ENCODE measurements at regions not wholly inside any gene's neighbourhood (a gene's known extent, or its start where the extent isn't known, plus 50 kb on each side); places are given as distances from the start of the nearest gene placed in this dataset.

GRCh38 chr3:111434941-111435622 is 106.9 kb upstream of the CD96 start:
- no peak for DNase-seq
- H3K36me3 Mint-ChIP-seq (ENCODE audit: low read depth), result no peaks in the 10 kb centered on the region
- H3K9me3 Mint-ChIP-seq, result peaks cover 5% of the 10 kb centered on the region
- no peak overlapping the region for H3K27ac Mint-ChIP-seq
- no peak overlapping the region for H3K4me3 Mint-ChIP-seq
- H3K4me1 Mint-ChIP-seq (ENCODE audit: low read depth), result no peaks in the 10 kb centered on the region
- no peaks in the 10 kb centered on the region for H3K27me3 Mint-ChIP-seq

- Mint-ChIP-seq H3K4me1 (ENCODE audit: low read depth) (no peaks in the 10 kb centered on the region), H3K27ac (no peak overlapping the region)
Measured at GRCh38 chr3:111438283-111438682, 103.7 kb upstream of the CD96 start.

GRCh38 chr3:111454551-111454950 is 87.4 kb upstream of the CD96 start:
- no peaks in the 10 kb centered on the region for H3K36me3 Mint-ChIP-seq (ENCODE audit: low read depth)
- H3K9me3 Mint-ChIP-seq, result no peaks in the 10 kb centered on the region
- peaks cover 7% of the 10 kb centered on the region for H3K4me1 Mint-ChIP-seq (ENCODE audit: low read depth)
- no peaks in the 10 kb centered on the region for H3K27me3 Mint-ChIP-seq
- no peak overlapping the region for H3K27ac Mint-ChIP-seq
- no peak for DNase-seq
- no peak overlapping the region for H3K4me3 Mint-ChIP-seq

More at GRCh38 chr3:111438283-111438682, 103.7 kb upstream of the CD96 start:
- DNase-seq, result no peak
- Mint-ChIP-seq H3K9me3 (no peaks in the 10 kb centered on the region), H3K27me3 (no peaks in the 10 kb centered on the region), H3K36me3 (ENCODE audit: low read depth) (no peaks in the 10 kb centered on the region), H3K4me3 (no peak overlapping the region)

GRCh38 chr3:111465081-111465670 is 76.8 kb upstream of the CD96 start:
- Mint-ChIP-seq H3K4me3 (no peak overlapping the region), H3K27me3 (no peaks in the 10 kb centered on the region), H3K27ac (no peak overlapping the region), H3K9me3 (no peaks in the 10 kb centered on the region), H3K36me3 (ENCODE audit: low read depth) (no peaks in the 10 kb centered on the region), H3K4me1 (ENCODE audit: low read depth) (peaks cover 4% of the 10 kb centered on the region)
- DNase-seq, result no peak

- H3K4me3 Mint-ChIP-seq, result no peak overlapping the region
- peaks cover 2% of the 10 kb centered on the region for H3K4me1 Mint-ChIP-seq (ENCODE audit: low read depth)
- DNase-seq, result no peak
- H3K27ac Mint-ChIP-seq, result no peak overlapping the region
- H3K9me3 Mint-ChIP-seq, result peaks cover 5% of the 10 kb centered on the region
- H3K36me3 Mint-ChIP-seq (ENCODE audit: low read depth), result no peaks in the 10 kb centered on the region
- H3K27me3 Mint-ChIP-seq, result no peaks in the 10 kb centered on the region
Measured at GRCh38 chr3:111470032-111470431, 72.0 kb upstream of the CD96 start.

GRCh38 chr3:111471831-111472230 is 70.2 kb upstream of the CD96 start:
- no peak for DNase-seq
- Mint-ChIP-seq H3K36me3 (ENCODE audit: low read depth) (no peaks in the 10 kb centered on the region), H3K27ac (no peak overlapping the region), H3K4me1 (ENCODE audit: low read depth) (peaks cover 2% of the 10 kb centered on the region), H3K4me3 (no peak overlapping the region), H3K9me3 (peaks cover 5% of the 10 kb centered on the region), H3K27me3 (no peaks in the 10 kb centered on the region)

GRCh38 chr3:111472556-111472955 is 69.4 kb upstream of the CD96 start:
- H3K36me3 Mint-ChIP-seq (ENCODE audit: low read depth), result no peaks in the 10 kb centered on the region
- no peaks in the 10 kb centered on the region for H3K27me3 Mint-ChIP-seq
- DNase-seq, result no peak
- no peak overlapping the region for H3K4me3 Mint-ChIP-seq
- H3K9me3 Mint-ChIP-seq, result peaks cover 5% of the 10 kb centered on the region
- H3K4me1 Mint-ChIP-seq (ENCODE audit: low read depth), result peaks cover 2% of the 10 kb centered on the region
- no peak overlapping the region for H3K27ac Mint-ChIP-seq

- no peaks in the 10 kb centered on the region for H3K27me3 Mint-ChIP-seq
- peaks cover 5% of the 10 kb centered on the region for H3K9me3 Mint-ChIP-seq
- no peak overlapping the region for H3K27ac Mint-ChIP-seq
- peaks cover 2% of the 10 kb centered on the region for H3K4me1 Mint-ChIP-seq (ENCODE audit: low read depth)
- H3K36me3 Mint-ChIP-seq (ENCODE audit: low read depth), result no peaks in the 10 kb centered on the region
- no peak for DNase-seq
- no peak overlapping the region for H3K4me3 Mint-ChIP-seq
Measured at GRCh38 chr3:111473550-111473949, 68.4 kb upstream of the CD96 start.

GRCh38 chr3:111476701-111477100 is 65.3 kb upstream of the CD96 start:
- H3K9me3 Mint-ChIP-seq, result no peaks in the 10 kb centered on the region
- H3K27ac Mint-ChIP-seq, result no peak overlapping the region
- no peaks in the 10 kb centered on the region for H3K36me3 Mint-ChIP-seq (ENCODE audit: low read depth)
- no peak for DNase-seq
- no peaks in the 10 kb centered on the region for H3K27me3 Mint-ChIP-seq
- H3K4me3 Mint-ChIP-seq, result no peak overlapping the region
- H3K4me1 Mint-ChIP-seq (ENCODE audit: low read depth), result peaks cover 2% of the 10 kb centered on the region

GRCh38 chr3:111480091-111480490 is 61.9 kb upstream of the CD96 start:
- DNase-seq, result no peak
- Mint-ChIP-seq H3K27me3 (no peaks in the 10 kb centered on the region), H3K9me3 (peaks cover 2% of the 10 kb centered on the region), H3K4me1 (ENCODE audit: low read depth) (no peaks in the 10 kb centered on the region), H3K4me3 (no peak overlapping the region), H3K27ac (no peak overlapping the region), H3K36me3 (ENCODE audit: low read depth) (no peaks in the 10 kb centered on the region)

- Mint-ChIP-seq H3K4me3 (no peak overlapping the region), H3K4me1 (ENCODE audit: low read depth) (peaks cover 3% of the 10 kb centered on the region), H3K27me3 (no peaks in the 10 kb centered on the region), H3K27ac (no peak overlapping the region), H3K9me3 (peaks cover 3% of the 10 kb centered on the region), H3K36me3 (ENCODE audit: low read depth) (no peaks in the 10 kb centered on the region)
- no peak for DNase-seq
Measured at GRCh38 chr3:111481551-111481950, 60.4 kb upstream of the CD96 start.

- Mint-ChIP-seq H3K4me1 (ENCODE audit: low read depth) (peaks cover 3% of the 10 kb centered on the region), H3K9me3 (peaks cover 6% of the 10 kb centered on the region), H3K27me3 (no peaks in the 10 kb centered on the region), H3K36me3 (ENCODE audit: low read depth) (peaks cover 2% of the 10 kb centered on the region), H3K4me3 (no peak overlapping the region), H3K27ac (no peak overlapping the region)
- no peak for DNase-seq
Measured at GRCh38 chr3:111482574-111482973, 59.4 kb upstream of the CD96 start.

- no peak for DNase-seq
- H3K4me3 Mint-ChIP-seq, result no peak overlapping the region
- peaks cover 3% of the 10 kb centered on the region for H3K4me1 Mint-ChIP-seq (ENCODE audit: low read depth)
- peaks cover 6% of the 10 kb centered on the region for H3K36me3 Mint-ChIP-seq (ENCODE audit: low read depth)
- H3K27ac Mint-ChIP-seq, result no peak overlapping the region
- H3K27me3 Mint-ChIP-seq, result no peaks in the 10 kb centered on the region
- H3K9me3 Mint-ChIP-seq, result peaks cover 14% of the 10 kb centered on the region
Measured at GRCh38 chr3:111485086-111485485, 56.9 kb upstream of the CD96 start.

All from activated T-cell treated with anti-CD3 and anti-CD28 coated beads, Interleukin-2, amount 50 U/mL, for 24 hours (primary cell).